Fibroblast of lung (primary cell): ENCODE measurements at regions not wholly inside any gene's neighbourhood (a gene's known extent, or its start where the extent isn't known, plus 50 kb on each side); places are given as distances from the start of the nearest gene placed in this dataset.

Source experiments
- DNase-seq, 2 donors: peaks; one replicate each; pipeline versions ENCODE4 v3.0.0 to v3.0.0-alpha.2; 2010; ENCODE audit warnings: low read depth in 2 of 2
- H2AFZ ChIP-seq: 2 replicates; pipeline ENCODE4 v1.5.1; 2012; ENCODE audit warnings: low read length, control low read depth, inconsistent platforms
- H3K27ac ChIP-seq: 2 replicates; pipeline ENCODE4 v1.5.1; 2011; ENCODE audit warnings: low read length, control low read depth; ENCODE audit not compliant: insufficient read depth
- H3K27me3 ChIP-seq: 2 replicates; pipeline ENCODE4 v1.5.1; 2011; ENCODE audit warnings: mild to moderate bottlenecking, low read length; ENCODE audit not compliant: control insufficient read depth, insufficient read depth
- H3K36me3 ChIP-seq: 2 replicates; pipeline ENCODE4 v1.5.1; 2011; ENCODE audit warnings: low read length; ENCODE audit not compliant: control insufficient read depth, insufficient read depth
- H3K4me1 ChIP-seq: 2 replicates; pipeline ENCODE4 v1.5.1; 2011; ENCODE audit warnings: low read length; ENCODE audit not compliant: control insufficient read depth, insufficient read depth; ENCODE audit errors: extremely low read depth
- H3K4me2 ChIP-seq: 2 replicates; pipeline ENCODE4 v1.5.1; 2011; ENCODE audit warnings: low read length, control low read depth; ENCODE audit not compliant: insufficient read depth; ENCODE audit errors: extremely low read depth
- H3K4me3 ChIP-seq, 4 experiments: fragments of 200-600 bp in 1 of 4; sonication (generic) in 1 of 4; replicated peaks in 1 of 4; 2 replicates each; pipeline ENCODE4 v1.5.1; 2011 to 2016; ENCODE audit warnings: low read length in 4 of 4, low read depth in 3 of 4, mild to moderate bottlenecking in 3 of 4, control low read depth in 2 of 4, inconsistent platforms in 1 of 4, mixed read lengths in 1 of 4; ENCODE audit not compliant: insufficient read depth in 1 of 4; ENCODE audit errors: control extremely low read depth in 1 of 4
- H3K79me2 ChIP-seq: 2 replicates; pipeline ENCODE4 v1.5.1; 2012; ENCODE audit warnings: mild to moderate bottlenecking, low read length, inconsistent platforms; ENCODE audit not compliant: control insufficient read depth, insufficient read depth
- H3K9ac ChIP-seq: 2 replicates; pipeline ENCODE4 v1.5.1; 2011; ENCODE audit warnings: mild to moderate bottlenecking, low read length, control low read depth; ENCODE audit not compliant: insufficient read depth
- H3K9me3 ChIP-seq: 2 replicates; pipeline ENCODE4 v1.5.1; 2012; ENCODE audit warnings: low read depth, low read length; ENCODE audit not compliant: control insufficient read depth, insufficient read depth
- H4K20me1 ChIP-seq: 2 replicates; pipeline ENCODE4 v1.5.1; 2011; ENCODE audit warnings: low read length; ENCODE audit not compliant: control insufficient read depth, insufficient read depth; ENCODE audit errors: extremely low read depth
- CTCF ChIP-seq, 2 donors: IDR thresholded peaks in 1 of 2; conservative IDR thresholded peaks in 1 of 2; 1 replicate in 1 of 2; 2 replicates in 1 of 2; pipeline ENCODE4 v1.5.1; 2011 to 2012; ENCODE audit warnings: low read length in 2 of 2, control low read depth in 1 of 2, inconsistent platforms in 1 of 2, low read depth in 1 of 2, mild to moderate bottlenecking in 1 of 2
- EZH2 ChIP-seq: IDR thresholded peaks from 2 replicates; pipeline ENCODE4 v1.5.1; 2012; ENCODE audit warnings: low read length, control low read depth, mild to moderate bottlenecking; ENCODE audit errors: missing control alignments

GRCh38 chr2:51401546-51401945 is 369.6 kb upstream of the NRXN1 start:
- DNase-seq = no peak
- no peak overlapping the region for H2AFZ ChIP-seq
- H3K4me1 ChIP-seq = no peaks in the 10 kb centered on the region
- no peaks in the 10 kb centered on the region for H4K20me1 ChIP-seq
- no peaks in the 10 kb centered on the region for H3K9me3 ChIP-seq
- no peak overlapping the region for H3K4me3 ChIP-seq
- no peak for TF ChIP-seq CTCF (conservative IDR thresholded peaks at IDR 0.05 in 1 of 2, IDR thresholded peaks at IDR 0.05 in 1 of 2; ENCODE audit: low read depth in 1 of 2, low read length in 2 of 2)
- no peak for TF ChIP-seq EZH2
- H3K9ac ChIP-seq = no peak overlapping the region
- H3K36me3 ChIP-seq = no peaks in the 10 kb centered on the region
- no peaks in the 10 kb centered on the region for H3K27me3 ChIP-seq
- no peak overlapping the region for H3K27ac ChIP-seq
- H3K4me2 ChIP-seq = no peak overlapping the region
- H3K79me2 ChIP-seq = no peaks in the 10 kb centered on the region

DNA sequence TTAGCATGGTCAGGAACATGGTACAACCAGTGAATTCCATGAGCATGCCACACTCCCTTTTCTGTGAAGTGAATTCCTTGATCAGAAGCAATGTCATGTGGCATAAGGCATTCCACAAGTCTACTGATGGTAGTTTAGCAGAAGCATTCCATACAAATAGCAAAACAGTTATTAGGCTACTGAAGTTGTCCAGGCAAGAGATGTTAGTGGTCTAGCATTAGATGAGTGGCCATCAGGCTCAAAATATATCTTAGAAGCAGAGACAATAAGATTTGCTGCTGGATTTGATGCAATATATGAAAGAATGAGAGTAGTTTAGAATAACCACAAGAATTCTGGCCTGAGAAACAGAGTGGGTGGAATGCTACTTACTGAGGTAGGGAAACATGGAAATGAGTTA is 355.3 kb upstream of the NRXN1 start:
- peak; percentile 43 to 94 for DNase-seq
- H3K36me3 ChIP-seq = no peaks in the 10 kb centered on the region
- H3K9ac ChIP-seq = no peak overlapping the region
- H3K27ac ChIP-seq = no peak overlapping the region
- no peaks in the 10 kb centered on the region for H3K4me1 ChIP-seq
- H2AFZ ChIP-seq = no peak overlapping the region
- H3K4me2 ChIP-seq = no peak overlapping the region
- H3K79me2 ChIP-seq = no peaks in the 10 kb centered on the region
- H4K20me1 ChIP-seq = no peaks in the 10 kb centered on the region
- no peaks in the 10 kb centered on the region for H3K9me3 ChIP-seq
- no peaks in the 10 kb centered on the region for H3K27me3 ChIP-seq
- no peak overlapping the region for H3K4me3 ChIP-seq
- TF ChIP-seq CTCF (conservative IDR thresholded peaks at IDR 0.05 in 1 of 2, IDR thresholded peaks at IDR 0.05 in 1 of 2; ENCODE audit: low read depth in 1 of 2, low read length in 2 of 2) (no peak), EZH2 (no peak)

DNA sequence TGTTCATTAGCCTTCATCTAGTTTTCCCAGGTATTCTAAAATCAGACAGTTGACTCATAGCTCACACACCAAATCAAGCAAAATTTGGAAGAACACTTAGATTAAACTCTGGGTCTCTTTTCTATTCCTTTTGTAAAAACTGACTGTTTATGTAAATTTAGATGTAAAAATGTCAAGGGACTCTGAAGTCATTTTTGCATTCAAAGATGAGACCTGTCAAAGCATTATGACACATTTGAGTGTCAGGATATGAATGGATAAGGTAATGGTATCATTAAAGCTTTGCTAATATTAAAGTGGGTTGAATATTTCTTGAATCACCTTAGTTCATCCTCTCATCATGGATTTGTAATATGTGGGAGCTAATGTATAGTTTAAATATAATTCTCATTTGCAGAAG is 348.1 kb upstream of the NRXN1 start:
- no peaks in the 10 kb centered on the region for H3K4me1 ChIP-seq
- no peak overlapping the region for H3K9ac ChIP-seq
- H3K79me2 ChIP-seq = no peaks in the 10 kb centered on the region
- no peak for DNase-seq
- H3K27me3 ChIP-seq = no peaks in the 10 kb centered on the region
- no peaks in the 10 kb centered on the region for H3K9me3 ChIP-seq
- no peaks in the 10 kb centered on the region for H4K20me1 ChIP-seq
- no peak overlapping the region for H2AFZ ChIP-seq
- no peaks in the 10 kb centered on the region for H3K36me3 ChIP-seq
- no peak overlapping the region for H3K4me3 ChIP-seq
- no peak overlapping the region for H3K4me2 ChIP-seq
- H3K27ac ChIP-seq = no peak overlapping the region
- no peak for TF ChIP-seq EZH2

- no peak for DNase-seq
- Histone ChIP-seq H3K79me2 (no peaks in the 10 kb centered on the region), H4K20me1 (no peaks in the 10 kb centered on the region), H3K27me3 (no peaks in the 10 kb centered on the region), H3K9ac (no peak overlapping the region), H3K4me2 (no peak overlapping the region), H3K4me3 (no peak overlapping the region), H2AFZ (no peak overlapping the region), H3K9me3 (no peaks in the 10 kb centered on the region), H3K27ac (no peak overlapping the region), H3K4me1 (no peaks in the 10 kb centered on the region), H3K36me3 (no peaks in the 10 kb centered on the region)
- TF ChIP-seq EZH2 (no peak), CTCF (conservative IDR thresholded peaks at IDR 0.05 in 1 of 2, IDR thresholded peaks at IDR 0.05 in 1 of 2; ENCODE audit: low read depth in 1 of 2, low read length in 2 of 2) (no peak)
Measured at GRCh38 chr2:51368250-51368649, 336.3 kb upstream of the NRXN1 start.
